ENCODE measurements at regions not wholly inside any gene's neighbourhood (a gene's known extent, or its start where the extent isn't known, plus 50 kb on each side); places are given as distances from the start of the nearest gene placed in this dataset.

- Histone ChIP-seq H3K27ac (ENCODE audit: low read length) (no peak overlapping the region), H4K20me1 (ENCODE audit: insufficient read depth, low read length) (no peaks in the 10 kb centered on the region), H3K9ac (ENCODE audit: low read depth, low read length) (no peak overlapping the region), H3K4me2 (ENCODE audit: insufficient read depth, low read length) (no peak overlapping the region), H3K36me3 (ENCODE audit: insufficient read depth, low read length) (no peaks in the 10 kb centered on the region), H3K4me1 (ENCODE audit: insufficient read depth, low read length) (no peaks in the 10 kb centered on the region), H3K9me3 (ENCODE audit: insufficient read depth, low read length, severe bottlenecking) (no peaks in the 10 kb centered on the region), H3K4me3 (ENCODE audit: low read depth in 1 of 2, low read length in 2 of 2) (no peak overlapping the region), H3K79me2 (ENCODE audit: insufficient read depth, low read length) (no peaks in the 10 kb centered on the region), H3K27me3 (ENCODE audit: insufficient read depth, low read length, poor library complexity) (peaks cover 22% of the 10 kb centered on the region), H2AFZ (ENCODE audit: low read depth, low read length) (no peak overlapping the region)
- ATAC-seq (ENCODE audit: insufficient read depth, low read depth): 0 out of 3 replicates have a peak, but pooled peaks have one; percentile 52
- TF ChIP-seq CTCF (IDR thresholded peaks at IDR 0.05; ENCODE audit: borderline replicate concordance, extremely low read depth, low read length, poor library complexity, severe bottlenecking) (peak; percentile 73), EZH2 (IDR thresholded peaks at IDR 0.05; ENCODE audit: borderline replicate concordance, low read depth, low read length, severe bottlenecking) (no peak)
- no peak for DNase-seq
Measured at GRCh38 chr15:95291898-95292472, 1038.5 kb upstream of the NR2F2 start.

GRCh38 chr15:95292785-95293450, 1037.6 kb upstream of the NR2F2 start:
- no peak overlapping the region for H2AFZ ChIP-seq (ENCODE audit: low read depth, low read length)
- no peaks in the 10 kb centered on the region for H4K20me1 ChIP-seq (ENCODE audit: insufficient read depth, low read length)
- no peaks in the 10 kb centered on the region for H3K9me3 ChIP-seq (ENCODE audit: insufficient read depth, low read length, severe bottlenecking)
- no peak overlapping the region for H3K27ac ChIP-seq (ENCODE audit: low read length)
- H3K36me3 ChIP-seq (ENCODE audit: insufficient read depth, low read length): no peaks in the 10 kb centered on the region
- DNase-seq: no peak
- no peak overlapping the region for H3K4me2 ChIP-seq (ENCODE audit: insufficient read depth, low read length)
- no peaks in the 10 kb centered on the region for H3K79me2 ChIP-seq (ENCODE audit: insufficient read depth, low read length)
- ATAC-seq (ENCODE audit: insufficient read depth, low read depth): no peak
- no peaks in the 10 kb centered on the region for H3K4me1 ChIP-seq (ENCODE audit: insufficient read depth, low read length)
- peaks cover 22% of the 10 kb centered on the region for H3K27me3 ChIP-seq (ENCODE audit: insufficient read depth, low read length, poor library complexity)
- TF ChIP-seq CTCF (IDR thresholded peaks at IDR 0.05; ENCODE audit: borderline replicate concordance, extremely low read depth, low read length, poor library complexity, severe bottlenecking): no peak
- no peak for TF ChIP-seq EZH2 (IDR thresholded peaks at IDR 0.05; ENCODE audit: borderline replicate concordance, low read depth, low read length, severe bottlenecking)
- no peak overlapping the region for H3K4me3 ChIP-seq (ENCODE audit: low read depth in 1 of 2, low read length in 2 of 2)
- no peak overlapping the region for H3K9ac ChIP-seq (ENCODE audit: low read depth, low read length)

GRCh38 chr15:95293456-95294031, 1037.0 kb upstream of the NR2F2 start:
- Histone ChIP-seq H3K4me2 (ENCODE audit: insufficient read depth, low read length) (no peak overlapping the region), H4K20me1 (ENCODE audit: insufficient read depth, low read length) (no peaks in the 10 kb centered on the region), H3K9me3 (ENCODE audit: insufficient read depth, low read length, severe bottlenecking) (no peaks in the 10 kb centered on the region), H3K4me3 (ENCODE audit: low read depth in 1 of 2, low read length in 2 of 2) (no peak overlapping the region), H2AFZ (ENCODE audit: low read depth, low read length) (no peak overlapping the region), H3K27me3 (ENCODE audit: insufficient read depth, low read length, poor library complexity) (peaks cover 19% of the 10 kb centered on the region), H3K27ac (ENCODE audit: low read length) (no peak overlapping the region), H3K79me2 (ENCODE audit: insufficient read depth, low read length) (no peaks in the 10 kb centered on the region), H3K9ac (ENCODE audit: low read depth, low read length) (no peak overlapping the region), H3K4me1 (ENCODE audit: insufficient read depth, low read length) (no peaks in the 10 kb centered on the region; the same call in 1 of the 2 replicates), H3K36me3 (ENCODE audit: insufficient read depth, low read length) (no peaks in the 10 kb centered on the region)
- DNase-seq: no peak
- TF ChIP-seq EZH2 (IDR thresholded peaks at IDR 0.05; ENCODE audit: borderline replicate concordance, low read depth, low read length, severe bottlenecking): no peak
- TF ChIP-seq CTCF (IDR thresholded peaks at IDR 0.05; ENCODE audit: borderline replicate concordance, extremely low read depth, low read length, poor library complexity, severe bottlenecking): no peak
- ATAC-seq (ENCODE audit: insufficient read depth, low read depth): no peak
